SU-DHL-6 (cell line): ENCODE measurements at regions not wholly inside any gene's neighbourhood (a gene's known extent, or its start where the extent isn't known, plus 50 kb on each side); places are given as distances from the start of the nearest gene placed in this dataset.

Experiments
- H2AFZ ChIP-seq: fragments of 200-600 bp; sonication (generic); 2 replicates; pipeline ENCODE4 v1.6.1; 2014; ENCODE audit warnings: low read depth, mild to moderate bottlenecking, moderate library complexity, mixed read lengths, antibody characterized with exemption, low read length; ENCODE audit not compliant: severe bottlenecking
- H3F3A ChIP-seq: fragments of 200-600 bp; shearing (Covaris generic); 2 replicates; pipeline ENCODE4 v1.6.0; 2016; ENCODE audit warnings: antibody characterized with exemption, mild to moderate bottlenecking; ENCODE audit not compliant: insufficient read depth
- H3K27ac ChIP-seq: fragments of 200-600 bp; sonication (generic); 2 replicates; pipeline ENCODE4 v1.5.1; 2016; ENCODE audit warnings: low read depth, mild to moderate bottlenecking, low read length, moderate library complexity, mixed read lengths
- H3K27me3 ChIP-seq: fragments of 200-600 bp; sonication (generic), shearing (Covaris generic); 2 replicates; pipeline ENCODE4 v1.6.0; 2014; ENCODE audit warnings: mild to moderate bottlenecking, low read length
- H3K36me3 ChIP-seq: fragments of 200-600 bp; sonication (generic); 2 replicates; pipeline ENCODE4 v1.6.1; 2014; ENCODE audit warnings: mild to moderate bottlenecking, low read length, mixed read lengths
- H3K4me2 ChIP-seq: fragments of 300-600, 200-600 bp; shearing (Covaris generic), sonication (generic); 2 replicates; pipeline ENCODE4 v1.6.0; 2014; ENCODE audit warnings: low read length, low read depth, mild to moderate bottlenecking; ENCODE audit not compliant: poor library complexity, severe bottlenecking
- H3K4me3 ChIP-seq: fragments of 200-600 bp; sonication (generic); 2 replicates; pipeline ENCODE4 v1.5.1; 2014; ENCODE audit warnings: antibody characterized with exemption, low read length, mild to moderate bottlenecking, mixed read lengths; ENCODE audit not compliant: insufficient read depth, poor library complexity, severe bottlenecking
- H3K79me2 ChIP-seq: fragments of 200-600 bp; sonication (generic); 2 replicates; pipeline ENCODE4 v1.6.1; 2014; ENCODE audit warnings: mild to moderate bottlenecking, low read length, moderate library complexity; ENCODE audit not compliant: insufficient read depth
- H3K9ac ChIP-seq: fragments of 200-600 bp; sonication (generic); 2 replicates; pipeline ENCODE4 v1.7.0; 2014; ENCODE audit warnings: mild to moderate bottlenecking, low read length
- H3K9me2 ChIP-seq: fragments of 200-600 bp; sonication (generic); replicated peaks from 2 replicates; pipeline ENCODE4 v1.6.1; 2014; ENCODE audit warnings: low read length; ENCODE audit not compliant: insufficient read depth
- H3K9me3 ChIP-seq: fragments of 200-600 bp; sonication (generic); 2 replicates; pipeline ENCODE4 v1.6.1; 2014; ENCODE audit warnings: low read length, mixed read lengths; ENCODE audit not compliant: insufficient read depth
- H4K20me1 ChIP-seq: fragments of 200-600 bp; sonication (generic); 2 replicates; pipeline ENCODE4 v1.6.1; 2014; ENCODE audit warnings: low read depth, mild to moderate bottlenecking, antibody characterized with exemption, low read length, moderate library complexity, mixed read lengths
- EZH2phosphoT487 ChIP-seq: fragments of 200-600 bp; sonication (generic), shearing (Covaris generic); conservative IDR thresholded peaks from 2 replicates; pipeline ENCODE4 v1.6.1; 2018; ENCODE audit warnings: mild to moderate bottlenecking, antibody characterized with exemption, low read length, moderate library complexity, mixed read lengths
- TF ChIP-seq, protein P1 (sequence below): fragments of 200-600 bp; sonication (generic); IDR thresholded peaks from one replicate; pipeline ENCODE4 v1.5.1; 2017; ENCODE audit warnings: antibody characterized with exemption, mild to moderate bottlenecking, low read length, moderate library complexity; ENCODE audit not compliant: insufficient read depth, poor library complexity, severe bottlenecking

DNA sequence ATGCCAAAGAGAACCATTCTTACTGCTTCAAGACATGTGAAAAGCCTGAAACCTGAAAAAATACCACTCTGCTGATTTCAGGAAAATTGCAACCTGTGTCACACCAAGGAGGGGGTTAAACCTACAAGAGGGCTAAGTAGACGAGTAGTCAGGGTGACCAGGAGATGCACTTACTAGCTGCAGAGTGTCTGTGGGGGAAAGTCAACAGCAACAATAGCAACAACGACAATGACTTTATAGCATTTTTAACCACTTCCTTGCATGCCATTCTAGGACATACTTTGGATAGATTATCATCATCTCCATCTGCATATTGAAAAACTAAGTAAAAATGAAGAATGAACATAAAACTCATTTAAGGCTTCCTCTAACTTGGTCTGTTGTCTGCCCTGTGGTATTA, 902.7 kb downstream of the BCL11B start:
- H3K27ac ChIP-seq = no peak overlapping the region
- no peaks in the 10 kb centered on the region for H3K9me2 ChIP-seq
- H4K20me1 ChIP-seq = no peaks in the 10 kb centered on the region
- H3K27me3 ChIP-seq = no peaks in the 10 kb centered on the region
- TF ChIP-seq, protein P1, sequence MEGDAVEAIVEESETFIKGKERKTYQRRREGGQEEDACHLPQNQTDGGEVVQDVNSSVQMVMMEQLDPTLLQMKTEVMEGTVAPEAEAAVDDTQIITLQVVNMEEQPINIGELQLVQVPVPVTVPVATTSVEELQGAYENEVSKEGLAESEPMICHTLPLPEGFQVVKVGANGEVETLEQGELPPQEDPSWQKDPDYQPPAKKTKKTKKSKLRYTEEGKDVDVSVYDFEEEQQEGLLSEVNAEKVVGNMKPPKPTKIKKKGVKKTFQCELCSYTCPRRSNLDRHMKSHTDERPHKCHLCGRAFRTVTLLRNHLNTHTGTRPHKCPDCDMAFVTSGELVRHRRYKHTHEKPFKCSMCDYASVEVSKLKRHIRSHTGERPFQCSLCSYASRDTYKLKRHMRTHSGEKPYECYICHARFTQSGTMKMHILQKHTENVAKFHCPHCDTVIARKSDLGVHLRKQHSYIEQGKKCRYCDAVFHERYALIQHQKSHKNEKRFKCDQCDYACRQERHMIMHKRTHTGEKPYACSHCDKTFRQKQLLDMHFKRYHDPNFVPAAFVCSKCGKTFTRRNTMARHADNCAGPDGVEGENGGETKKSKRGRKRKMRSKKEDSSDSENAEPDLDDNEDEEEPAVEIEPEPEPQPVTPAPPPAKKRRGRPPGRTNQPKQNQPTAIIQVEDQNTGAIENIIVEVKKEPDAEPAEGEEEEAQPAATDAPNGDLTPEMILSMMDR = no peak
- TF ChIP-seq EZH2phosphoT487 = no peak
- no peaks in the 10 kb centered on the region for H3K36me3 ChIP-seq
- no peak overlapping the region for H3K9ac ChIP-seq
- H3K4me3 ChIP-seq = no peak overlapping the region
- H3K4me2 ChIP-seq = no peak overlapping the region
- H2AFZ ChIP-seq = no peak overlapping the region
- H3K9me3 ChIP-seq = no peaks in the 10 kb centered on the region
- no peaks in the 10 kb centered on the region for H3K79me2 ChIP-seq
- no peaks in the 10 kb centered on the region for H3F3A ChIP-seq

DNA sequence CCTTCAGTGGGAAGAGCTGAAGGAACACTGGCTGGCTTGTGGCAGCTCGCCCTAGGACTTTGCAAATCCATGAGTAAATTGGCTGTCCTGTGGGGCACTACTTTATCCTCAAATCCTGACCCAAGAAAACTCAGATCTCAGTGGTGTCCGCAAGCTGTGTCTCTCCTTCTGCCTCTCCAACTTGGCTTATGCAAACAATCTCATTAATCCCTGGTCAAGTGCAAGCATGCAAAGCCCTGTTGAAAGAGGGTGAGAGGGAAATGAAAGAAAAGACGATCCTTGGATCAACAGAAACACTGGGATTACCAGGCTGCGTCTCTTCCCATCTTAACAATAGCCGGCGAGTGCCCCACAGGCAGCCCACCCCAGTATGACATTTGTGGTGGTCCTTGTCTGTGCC, 901.6 kb downstream of the BCL11B start:
- Histone ChIP-seq H3K36me3 (no peaks in the 10 kb centered on the region), H4K20me1 (no peaks in the 10 kb centered on the region), H3K27me3 (no peaks in the 10 kb centered on the region), H3K9me3 (no peaks in the 10 kb centered on the region), H3K27ac (no peak overlapping the region), H3K79me2 (no peaks in the 10 kb centered on the region), H3K4me3 (no peak overlapping the region), H3K9ac (no peak overlapping the region), H3K9me2 (no peaks in the 10 kb centered on the region), H2AFZ (no peak overlapping the region), H3F3A (no peaks in the 10 kb centered on the region), H3K4me2 (no peak overlapping the region)
- TF ChIP-seq EZH2phosphoT487 = no peak
- TF ChIP-seq, protein P1 = no peak

DNA sequence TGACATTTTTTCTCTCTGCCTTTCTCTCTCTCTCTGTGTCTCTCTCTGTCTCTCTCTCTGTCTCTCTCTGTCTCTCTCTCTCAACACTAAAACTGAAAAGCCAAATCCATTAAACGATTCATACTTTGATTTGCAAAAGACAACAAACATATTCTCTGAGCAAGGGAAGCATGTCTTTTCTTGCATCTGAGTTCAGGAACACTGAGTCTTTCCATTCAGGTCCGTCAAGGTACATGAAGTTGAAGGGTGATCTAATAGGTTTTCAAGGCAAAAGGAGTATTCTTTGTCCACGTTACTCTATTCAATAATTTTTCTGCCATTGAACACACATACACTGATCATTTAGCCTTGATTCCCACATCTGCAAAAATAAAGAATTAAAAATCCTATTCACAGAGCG, 900.9 kb downstream of the BCL11B start:
- Histone ChIP-seq H3K9me2 (no peaks in the 10 kb centered on the region), H3K27me3 (no peaks in the 10 kb centered on the region)

More for the DNA sequence above, 900.9 kb downstream of the BCL11B start:
- Histone ChIP-seq H2AFZ (no peak overlapping the region), H3K4me2 (no peak overlapping the region), H3K4me3 (no peak overlapping the region), H3K36me3 (no peaks in the 10 kb centered on the region), H4K20me1 (no peaks in the 10 kb centered on the region), H3F3A (no peaks in the 10 kb centered on the region), H3K79me2 (no peaks in the 10 kb centered on the region), H3K27ac (no peak overlapping the region), H3K9me3 (no peaks in the 10 kb centered on the region), H3K9ac (no peak overlapping the region)
- TF ChIP-seq EZH2phosphoT487 = no peak
- TF ChIP-seq, protein P1 = no peak
